KG1 (cell line): ENCODE measurements at regions not wholly inside any gene's neighbourhood (a gene's known extent, or its start where the extent isn't known, plus 50 kb on each side); places are given as distances from the start of the nearest gene placed in this dataset.
"Not testable (repeated sequence)": the region's sequence is repeated elsewhere in the genome, so short reads cannot be mapped to it uniquely, and the experiment has no call there.

Experiments used
- DNase-seq: peaks from one replicate; lab custom pipeline; 2025; lab: John Stamatoyannopoulos, UW

DNA sequence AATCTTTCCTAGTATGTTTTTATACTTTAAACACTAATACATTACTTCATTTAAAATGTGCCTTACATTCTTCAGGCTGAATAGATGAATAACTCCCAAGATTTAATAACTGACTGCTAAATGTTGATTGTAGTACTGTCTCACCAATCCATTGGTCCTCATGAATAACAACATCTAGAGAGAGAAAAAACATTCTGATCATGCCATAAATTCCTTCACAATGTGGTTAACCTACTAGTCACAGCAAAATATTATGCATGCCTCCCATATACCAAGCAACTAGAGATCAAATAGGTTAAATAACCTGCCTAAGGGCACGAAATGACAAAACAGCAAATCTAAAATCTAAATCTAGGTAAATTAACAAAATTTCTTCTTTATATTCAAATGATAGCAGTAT, 66.2 kb downstream of the SYT15 start:
- DNase-seq, result not testable (repeated sequence)

GRCh38 chr10:46646132-46646531, 67.2 kb downstream of the SYT15 start:
- not testable (repeated sequence) for DNase-seq

DNA sequence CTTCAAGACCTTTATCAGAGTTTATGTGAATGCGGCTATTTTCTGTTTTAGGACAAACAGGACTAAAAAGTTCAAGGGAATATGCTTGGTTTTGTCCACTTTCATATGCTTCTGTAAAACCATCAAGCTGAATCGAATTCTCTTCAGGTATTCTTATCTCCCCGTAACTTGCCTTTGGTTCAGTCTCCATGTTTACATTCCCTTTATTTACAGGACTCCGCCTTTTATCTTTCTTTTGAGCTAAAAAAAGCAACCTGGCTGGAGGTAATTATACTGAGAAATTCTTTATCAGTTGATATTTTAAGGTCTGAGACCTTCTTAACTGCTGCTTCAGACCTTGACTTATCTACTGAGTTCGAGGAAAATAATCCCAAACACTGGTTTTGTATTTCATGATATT, 72.0 kb downstream of the SYT15 start:
- not testable (repeated sequence) for DNase-seq

DNA sequence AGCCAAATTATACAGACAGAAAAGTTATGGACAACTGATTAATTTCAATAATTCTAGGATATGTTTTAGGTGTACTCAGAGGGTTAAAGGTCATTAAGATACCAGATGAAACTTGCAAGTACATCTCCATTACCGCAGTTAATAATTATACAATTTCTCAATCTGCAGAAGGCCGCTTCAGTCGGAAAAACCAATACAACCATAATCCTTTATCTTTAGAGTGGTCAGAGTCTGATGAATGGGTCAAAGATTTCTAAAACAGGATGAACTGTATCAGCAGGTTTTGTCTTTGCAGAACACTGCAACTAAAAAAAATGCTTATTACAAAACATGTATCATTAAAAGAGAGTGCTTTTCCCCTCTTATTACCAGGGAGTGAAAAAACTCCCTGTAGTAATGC, 78.5 kb downstream of the SYT15 start:
- not testable (repeated sequence) for DNase-seq

DNA sequence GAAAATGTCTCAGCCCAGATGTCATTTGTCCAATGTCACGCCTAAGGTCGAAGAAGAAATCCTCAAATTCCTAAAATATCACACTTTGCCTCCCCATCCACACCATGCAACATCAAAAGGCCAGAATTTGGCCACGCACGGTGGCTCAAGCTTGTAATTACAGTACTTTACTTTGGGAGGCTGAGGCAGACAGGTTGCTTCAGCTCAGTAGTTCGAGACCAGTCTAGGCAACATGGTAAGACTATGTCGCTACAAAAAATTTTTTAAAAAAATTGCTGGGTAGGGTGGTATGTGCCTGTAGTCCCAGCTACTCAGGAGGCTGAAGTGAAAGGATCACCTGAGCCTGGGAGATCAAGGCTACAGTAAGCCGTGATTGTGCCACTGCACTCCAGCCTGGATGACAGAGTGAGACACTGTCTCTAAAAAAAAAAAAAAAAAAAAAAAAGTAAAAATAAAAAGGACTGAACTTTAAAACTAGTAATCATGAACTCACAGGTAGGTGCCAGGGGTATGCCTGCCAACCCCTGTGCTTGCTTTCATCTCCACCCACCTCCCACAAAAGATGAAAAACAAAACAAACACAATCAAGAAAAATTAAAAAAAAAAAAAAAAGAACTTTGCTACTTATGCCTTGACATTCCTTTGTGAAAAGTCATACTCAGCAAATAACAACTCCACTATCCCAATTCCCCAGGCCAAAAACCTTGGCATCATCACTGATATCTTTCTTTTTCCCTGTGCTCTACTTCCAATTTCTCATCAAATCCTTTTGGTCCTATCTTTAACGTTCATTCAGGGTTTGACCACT, 81.3 kb downstream of the SYT15 start:
- DNase-seq, result not testable (repeated sequence)

GRCh38 chr10:46660835-46661164, 81.9 kb downstream of the SYT15 start:
- DNase-seq, result not testable (repeated sequence)

DNA sequence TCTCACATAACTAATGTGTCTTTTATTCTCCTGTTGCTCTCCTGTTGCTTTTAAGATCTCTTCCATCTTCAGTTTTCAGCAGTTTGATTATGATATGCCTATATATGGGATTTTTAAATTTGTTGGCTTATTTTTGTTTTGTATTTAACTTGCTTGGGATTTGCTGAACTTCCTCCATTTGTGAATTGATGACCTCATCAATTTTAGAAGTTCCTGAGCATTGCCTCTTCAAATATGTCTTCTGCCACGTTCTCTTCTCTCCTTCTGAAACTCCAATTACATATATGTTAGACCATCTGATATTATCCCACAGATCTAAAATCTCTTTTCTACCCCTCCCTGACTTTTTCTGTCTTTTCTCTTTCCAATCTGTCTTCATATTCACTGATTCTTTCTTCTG, 86.6 kb downstream of the SYT15 start:
- not testable (repeated sequence) for DNase-seq

GRCh38 chr10:46668357-46668997, 89.5 kb downstream of the SYT15 start:
- DNase-seq, result not testable (repeated sequence)

GRCh38 chr10:46677836-46678435, 99.0 kb downstream of the SYT15 start:
- DNase-seq, result not testable (repeated sequence)

- not testable (repeated sequence) for DNase-seq
These were observed 112.5 kb downstream of the SYT15 start for GRCh38 chr10:46691397-46691796.

DNA sequence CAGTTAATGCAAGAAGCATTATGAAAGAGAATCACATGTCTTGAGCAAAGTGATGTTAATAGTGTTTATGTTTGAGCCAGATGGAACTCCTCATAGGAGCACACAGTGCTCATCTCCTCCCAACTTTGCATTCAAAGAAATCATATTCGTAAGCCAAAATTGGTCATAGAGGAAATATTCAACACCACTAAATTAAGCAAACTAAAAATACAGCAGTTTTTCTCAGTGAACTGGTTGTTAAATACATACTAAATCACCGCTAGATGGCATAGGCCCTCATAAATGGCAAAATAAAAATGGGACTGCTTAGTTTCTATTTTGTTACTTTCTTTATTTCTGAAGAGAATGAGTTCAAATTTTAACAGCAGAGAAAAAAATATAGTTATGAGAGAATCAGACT, 114.3 kb downstream of the SYT15 start:
- DNase-seq, result not testable (repeated sequence)

- DNase-seq, result not testable (repeated sequence)
These were observed 138.3 kb downstream of the SYT15 start for GRCh38 chr10:46717264-46717663.

- not testable (repeated sequence) for DNase-seq
These were observed 139.1 kb downstream of the SYT15 start for GRCh38 chr10:46718014-46718413.

DNA sequence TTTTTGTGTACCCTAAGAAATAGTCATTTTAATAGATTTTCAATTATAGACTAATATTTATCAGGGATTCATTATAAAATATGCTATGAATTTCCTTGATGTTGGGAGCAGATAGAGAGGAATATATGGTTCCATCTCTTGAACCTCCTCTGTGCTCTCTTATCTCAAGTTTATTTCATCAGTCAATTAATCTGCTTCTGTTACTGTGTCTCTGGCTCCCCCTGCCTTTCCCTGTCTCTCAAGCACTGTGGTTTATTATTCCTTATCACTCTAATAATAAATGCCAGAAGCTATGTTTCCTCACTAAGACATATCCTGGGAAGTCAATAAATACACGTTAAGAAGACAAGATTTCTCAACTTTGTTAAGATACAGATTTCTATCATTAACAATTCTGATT, 141.5 kb downstream of the SYT15 start:
- DNase-seq, result not testable (repeated sequence)

GRCh38 chr10:46720811-46721518, 142.0 kb downstream of the SYT15 start:
- not testable (repeated sequence) for DNase-seq

DNA sequence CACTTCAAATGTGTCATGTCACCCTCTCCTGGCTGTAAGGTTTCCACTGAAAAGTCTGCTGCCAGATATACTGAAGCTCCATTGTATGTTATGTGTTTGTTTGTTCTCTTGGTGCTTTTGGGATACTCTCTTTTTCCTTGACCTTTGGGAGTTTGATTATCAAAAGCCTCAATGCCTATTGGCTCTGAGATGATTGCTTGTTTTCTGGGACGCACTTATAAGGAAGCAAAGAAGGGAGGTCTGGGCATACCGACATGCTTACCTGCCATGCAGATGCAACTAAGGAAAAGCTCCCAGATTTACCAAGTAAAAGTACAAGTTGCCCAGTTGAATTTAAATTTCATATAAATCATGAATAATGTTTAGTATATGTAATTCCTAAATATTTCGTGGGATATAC, 145.3 kb downstream of the SYT15 start:
- not testable (repeated sequence) for DNase-seq

DNA sequence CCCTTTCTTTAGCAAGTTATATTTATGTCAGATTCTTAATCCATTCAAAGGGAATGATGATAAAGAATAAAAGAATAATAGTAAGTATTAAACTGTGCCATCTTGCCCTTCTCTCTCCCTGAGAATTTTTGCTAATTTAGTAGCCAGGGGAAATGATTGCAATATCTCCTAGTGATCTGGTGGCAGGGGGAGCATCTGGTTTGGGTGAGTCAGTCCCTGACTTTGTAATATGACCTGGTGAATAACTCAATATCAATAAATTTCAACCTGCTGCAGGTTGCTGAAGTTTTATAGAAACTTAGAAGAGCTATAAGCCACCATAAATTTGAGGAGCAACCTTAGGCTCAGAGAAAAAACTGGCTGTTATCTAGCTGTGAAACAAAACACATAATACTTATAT, 149.4 kb downstream of the SYT15 start:
- DNase-seq, result not testable (repeated sequence)

DNA sequence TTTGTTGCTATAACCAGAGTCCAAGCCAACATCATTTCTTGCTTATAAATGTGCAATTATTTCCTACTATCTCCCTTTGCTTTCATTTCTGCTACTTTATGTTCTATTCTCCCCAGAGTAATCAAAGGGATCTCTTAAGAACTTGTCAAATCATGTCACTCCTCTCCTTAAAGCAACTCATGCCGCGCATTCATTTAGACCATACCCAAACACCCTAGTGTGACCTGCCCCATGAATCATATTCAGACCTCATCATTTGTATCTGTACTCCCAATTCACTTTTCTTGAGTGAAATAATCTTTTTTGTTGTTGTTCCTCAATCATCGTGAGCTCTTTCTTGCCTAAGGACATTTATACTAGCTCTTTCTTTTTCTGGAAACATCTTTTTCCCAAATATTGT, 151.8 kb downstream of the SYT15 start:
- not testable (repeated sequence) for DNase-seq

GRCh38 chr10:46733635-46734261, 154.8 kb downstream of the SYT15 start:
- DNase-seq, result not testable (repeated sequence)

GRCh38 chr10:46734262-46734642, 155.3 kb downstream of the SYT15 start:
- DNase-seq, result not testable (repeated sequence)

- DNase-seq, result not testable (repeated sequence)
These were observed 161.0 kb downstream of the SYT15 start for GRCh38 chr10:46739919-46740318.

DNA sequence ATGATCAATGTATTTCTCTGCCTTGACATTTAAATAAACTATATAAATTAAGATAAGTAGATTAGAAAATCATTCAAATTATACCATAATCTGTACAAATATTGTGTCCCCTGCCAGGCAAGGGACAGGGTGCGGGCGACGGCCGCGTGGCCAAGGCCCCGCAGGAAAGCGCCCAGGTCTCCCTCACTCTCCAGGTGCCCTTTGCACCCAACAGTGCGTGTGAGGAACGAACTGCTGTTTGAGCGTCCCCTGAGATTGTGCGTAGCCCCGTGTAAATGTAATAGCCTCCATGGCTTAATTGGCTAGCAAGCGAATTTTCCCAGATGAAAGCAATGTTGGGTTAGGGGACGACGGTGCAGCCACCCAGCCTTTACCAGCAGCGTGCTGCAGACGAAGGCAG, 161.4 kb downstream of the SYT15 start:
- DNase-seq, result not testable (repeated sequence)
